Suppressor macrophage (primary cell): ENCODE measurements at regions not wholly inside any gene's neighbourhood (a gene's known extent, or its start where the extent isn't known, plus 50 kb on each side); places are given as distances from the start of the nearest gene placed in this dataset.
"Not testable (repeated sequence)": the region's sequence is repeated elsewhere in the genome, so short reads cannot be mapped to it uniquely, and the experiment has no call there.

Source experiments
- DNase-seq, 4 experiments: peaks; one replicate each; pipeline ENCODE4 v3.0.0-alpha.2; 2020 to 2022

GRCh38 chr6:66054967-66055366 is 347.9 kb upstream of the EYS start:
- no peak for DNase-seq

DNA sequence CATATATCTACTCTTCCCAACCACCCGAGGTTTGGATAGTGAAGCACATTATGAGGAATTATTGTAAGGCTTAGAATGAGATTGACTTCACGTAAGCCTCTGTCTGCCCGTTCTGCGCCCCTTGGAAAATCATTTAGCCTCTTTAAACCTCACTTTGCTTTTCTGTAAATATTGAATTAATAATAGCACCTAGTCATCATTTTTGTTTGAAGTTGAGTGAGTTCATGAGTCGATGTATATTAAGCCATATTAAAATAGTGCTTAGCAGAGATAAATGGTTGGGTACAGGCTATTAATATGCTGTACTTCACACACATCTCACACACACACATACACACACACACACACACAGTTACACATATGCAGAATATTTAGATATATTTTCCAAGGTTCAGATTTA is 344.8 kb upstream of the EYS start:
- no peak for DNase-seq

DNA sequence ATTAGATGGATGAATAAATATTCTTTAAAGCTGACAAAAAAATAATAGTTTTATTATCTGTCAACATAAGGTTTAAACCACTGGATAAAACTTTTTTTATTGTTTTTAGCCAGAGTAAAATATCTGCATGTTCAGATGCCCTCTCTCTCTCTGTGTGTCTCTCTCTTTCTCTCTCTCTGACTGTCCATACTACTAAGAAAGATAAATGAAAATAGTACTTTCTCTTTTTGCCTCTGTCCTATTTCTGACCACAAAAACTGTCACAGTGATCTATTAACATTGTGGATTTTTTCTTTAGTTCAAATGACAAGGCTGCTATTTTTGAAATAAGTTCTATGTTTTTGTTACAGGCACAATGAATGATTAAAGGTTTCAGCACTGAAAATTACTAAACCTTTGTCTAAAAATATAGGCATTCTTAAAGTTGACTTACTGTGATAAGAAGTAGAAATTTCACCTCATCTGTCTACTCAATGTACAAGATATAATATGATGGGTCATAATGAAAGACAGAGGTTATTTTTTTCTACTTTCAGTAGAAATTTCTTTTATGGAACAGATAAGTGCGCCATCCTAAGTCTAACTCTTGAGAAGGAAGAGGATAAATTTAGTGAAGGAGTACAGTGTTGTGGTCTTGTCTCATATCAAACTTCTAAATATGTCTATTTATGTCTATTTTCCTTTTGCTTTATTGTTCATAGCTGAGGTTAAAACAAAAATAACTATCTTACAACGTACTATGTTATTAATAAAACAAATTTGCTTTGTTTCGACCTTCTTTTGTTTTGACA is 341.9 kb upstream of the EYS start:
- no peak for DNase-seq

- no peak for DNase-seq
Observed at GRCh38 chr6:66032626-66033025, 325.6 kb upstream of the EYS start.

DNA sequence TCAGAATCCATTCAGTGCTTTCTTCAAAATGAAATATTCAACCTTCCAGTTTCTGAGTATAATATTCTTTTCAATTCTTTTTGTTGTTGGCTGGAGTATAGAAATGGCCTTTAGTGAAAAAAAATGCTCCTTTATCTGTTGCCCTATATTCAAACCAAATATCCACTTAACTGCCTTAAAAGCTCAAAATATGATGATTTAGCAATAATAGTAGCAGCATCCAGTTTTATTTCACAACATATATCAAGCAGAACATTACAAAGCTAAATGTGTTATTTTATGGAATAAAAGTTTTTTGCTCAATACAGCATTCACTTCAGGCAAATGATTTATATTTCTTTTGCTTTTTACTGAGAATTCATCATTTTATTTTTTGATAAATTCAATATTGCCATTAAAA is 322.4 kb upstream of the EYS start:
- DNase-seq = no peak

DNA sequence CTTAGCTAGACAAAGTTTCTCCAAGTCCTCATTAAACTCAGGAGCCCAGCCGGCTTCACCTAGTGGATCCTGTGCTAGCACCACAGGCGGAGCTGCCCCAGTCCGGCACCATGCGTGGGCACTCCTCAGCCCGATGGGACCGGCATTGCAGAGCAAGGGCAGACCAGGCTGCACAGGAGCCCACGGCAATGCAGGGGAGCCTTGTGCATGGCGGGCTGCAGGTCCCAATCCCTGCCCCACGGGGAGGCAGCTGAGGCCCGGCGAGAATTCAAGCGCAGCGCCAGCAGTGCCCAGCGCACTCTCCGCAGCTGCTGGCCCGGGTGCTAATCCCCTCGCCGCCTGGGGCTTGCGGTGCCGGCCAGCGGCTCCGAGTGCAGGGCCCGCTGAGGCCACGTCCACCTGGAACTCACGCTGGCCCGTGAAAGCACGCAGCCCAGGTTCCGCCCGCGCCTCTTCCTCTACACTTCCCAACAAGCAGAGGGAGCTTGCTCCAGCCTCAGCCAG is 292.3 kb upstream of the EYS start:
- DNase-seq = no peak

DNA sequence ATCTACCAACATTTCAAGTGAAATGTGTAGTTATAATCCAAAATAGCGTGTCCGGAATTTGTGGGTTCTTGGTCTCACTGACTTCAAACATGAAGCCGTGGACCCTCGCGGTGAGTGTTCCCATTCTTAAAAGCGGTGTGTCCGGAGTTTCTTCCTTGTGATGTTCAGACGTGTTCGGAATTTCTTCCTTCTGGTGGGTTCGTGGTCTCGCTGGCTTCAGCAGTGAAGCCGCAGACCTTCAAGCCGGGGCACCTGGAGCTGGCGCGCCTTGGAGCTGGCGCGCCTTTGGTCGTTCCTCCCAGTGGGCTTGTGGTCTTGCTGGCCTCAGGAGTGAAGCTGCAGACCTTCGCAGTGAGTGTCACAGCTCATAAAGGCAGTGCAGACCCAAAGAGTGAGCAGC is 291.5 kb upstream of the EYS start:
- DNase-seq = no peak

- DNase-seq = no peak
Observed at GRCh38 chr6:65997539-65997938, 290.5 kb upstream of the EYS start.

- DNase-seq = no peak
Observed at GRCh38 chr6:65996096-65996495, 289.1 kb upstream of the EYS start.

DNA sequence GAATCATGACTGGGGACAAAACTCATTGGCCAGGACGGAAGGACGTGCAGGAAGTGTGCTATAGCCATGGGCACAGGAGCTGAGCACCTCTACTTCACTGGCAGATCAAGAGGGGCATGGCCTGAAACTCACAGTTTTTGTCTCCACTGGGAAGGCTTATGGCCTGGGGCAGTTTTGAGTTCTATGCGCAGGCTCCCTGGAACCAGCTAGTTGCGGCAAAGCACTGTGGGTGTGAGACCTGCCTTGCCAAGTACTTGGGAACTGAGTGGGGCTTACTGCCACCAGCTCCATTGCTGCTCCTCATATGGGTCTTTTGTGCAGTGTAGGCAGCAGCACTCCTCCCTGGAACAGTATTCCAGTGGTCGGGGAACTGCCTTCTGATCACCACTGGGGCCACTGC is 282.6 kb upstream of the EYS start:
- no peak for DNase-seq

DNA sequence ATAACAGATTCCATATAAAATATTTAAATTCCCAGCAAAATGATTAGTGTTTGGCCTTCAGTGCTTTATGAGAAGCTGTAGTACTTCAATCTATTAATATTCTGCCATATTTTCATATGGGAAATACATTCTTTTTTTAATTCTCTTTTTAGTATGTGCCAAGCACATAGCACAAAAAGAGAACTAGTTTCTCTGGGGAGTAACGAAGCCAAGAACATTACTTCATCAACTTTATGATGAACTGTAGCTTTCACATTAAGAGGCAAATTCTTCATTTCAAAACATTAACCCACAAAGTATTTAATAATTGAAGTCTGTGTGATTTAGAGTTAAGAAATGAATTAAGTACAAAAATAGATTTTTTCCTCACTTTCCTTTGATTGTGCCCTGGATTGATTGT is 281.0 kb upstream of the EYS start:
- no peak for DNase-seq

- DNase-seq = no peak
Observed at GRCh38 chr6:65984089-65984488, 277.1 kb upstream of the EYS start.

GRCh38 chr6:65979120-65979519 is 272.1 kb upstream of the EYS start:
- no peak for DNase-seq

DNA sequence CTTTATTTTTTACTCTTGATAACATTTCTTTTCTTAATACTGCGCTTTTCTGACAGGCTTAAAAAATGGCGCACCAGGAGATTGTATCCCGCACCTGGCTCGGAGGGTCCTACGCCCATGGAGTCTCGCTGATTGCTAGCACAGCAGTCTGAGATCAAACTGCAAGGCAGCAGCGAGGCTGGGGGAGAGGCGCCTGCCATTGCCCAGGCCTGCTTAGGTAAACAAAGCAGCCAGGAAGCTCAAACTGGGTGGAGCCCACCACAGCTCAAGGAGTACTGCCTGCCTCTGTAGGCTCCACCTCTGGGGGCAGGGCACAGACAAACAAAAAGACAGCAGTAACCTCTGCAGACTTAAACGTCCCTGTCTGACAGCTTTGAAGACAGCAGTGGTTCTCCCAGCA is 264.2 kb upstream of the EYS start:
- not testable (repeated sequence) for DNase-seq

- DNase-seq = no peak
Observed at GRCh38 chr6:65964261-65964660, 257.2 kb upstream of the EYS start.

DNA sequence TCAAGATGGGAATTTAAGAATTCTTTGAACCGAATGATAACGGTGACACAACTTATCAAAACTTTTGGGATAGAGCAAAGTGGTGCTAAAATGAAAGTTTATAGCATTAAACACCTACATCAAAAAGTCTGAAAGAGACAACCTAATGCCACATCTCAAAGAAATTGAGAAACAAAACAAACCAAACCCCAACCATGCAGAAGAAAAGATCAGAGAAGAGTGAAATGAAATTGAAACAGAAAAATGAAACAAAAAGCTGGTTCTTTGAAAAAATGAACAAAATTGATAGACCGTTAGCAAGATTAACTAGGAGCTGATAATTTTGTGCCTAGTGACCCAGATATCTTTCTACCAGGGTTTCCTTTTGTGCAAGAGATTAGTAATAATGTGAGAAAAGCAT is 248.0 kb upstream of the EYS start:
- no peak for DNase-seq

DNA sequence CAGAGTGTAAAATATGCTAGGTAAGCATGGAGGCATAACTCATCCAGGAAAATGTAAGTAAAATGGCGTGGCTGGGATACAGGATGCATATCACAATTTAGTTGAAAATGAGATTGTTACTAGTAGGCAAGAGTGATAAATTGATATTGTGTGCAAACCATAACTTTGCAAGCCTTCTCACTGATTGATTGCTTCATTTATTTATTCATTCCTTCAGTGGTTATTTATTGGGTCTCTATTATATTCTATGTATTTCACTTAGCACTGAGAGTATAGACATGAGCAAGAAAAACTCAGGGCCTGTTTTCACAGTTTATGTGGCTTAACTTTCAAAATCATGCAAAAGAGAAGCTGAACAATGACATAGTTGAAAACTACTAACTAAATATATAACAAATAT is 241.0 kb upstream of the EYS start:
- no peak for DNase-seq

- no peak for DNase-seq
Observed at GRCh38 chr6:65943548-65943947, 236.5 kb upstream of the EYS start.

DNA sequence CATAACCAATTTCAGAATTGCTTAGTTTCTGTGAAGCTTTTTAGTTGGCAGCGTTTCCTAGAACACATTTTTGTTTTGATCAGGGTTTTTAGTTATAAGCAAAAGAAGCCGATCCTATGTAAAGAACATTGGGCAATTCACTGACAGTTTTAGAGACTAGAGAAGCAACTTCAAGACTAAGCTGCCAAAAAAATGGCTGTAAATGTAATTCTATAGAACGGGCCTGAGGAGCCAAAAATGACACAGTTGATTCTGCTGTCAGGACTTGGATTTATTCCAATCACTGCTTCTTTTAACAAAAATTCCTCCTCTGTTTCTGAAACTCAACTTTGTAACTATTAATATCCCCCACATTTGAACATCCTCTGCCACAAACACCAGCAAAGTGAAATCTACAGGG is 236.0 kb upstream of the EYS start:
- no peak for DNase-seq

DNA sequence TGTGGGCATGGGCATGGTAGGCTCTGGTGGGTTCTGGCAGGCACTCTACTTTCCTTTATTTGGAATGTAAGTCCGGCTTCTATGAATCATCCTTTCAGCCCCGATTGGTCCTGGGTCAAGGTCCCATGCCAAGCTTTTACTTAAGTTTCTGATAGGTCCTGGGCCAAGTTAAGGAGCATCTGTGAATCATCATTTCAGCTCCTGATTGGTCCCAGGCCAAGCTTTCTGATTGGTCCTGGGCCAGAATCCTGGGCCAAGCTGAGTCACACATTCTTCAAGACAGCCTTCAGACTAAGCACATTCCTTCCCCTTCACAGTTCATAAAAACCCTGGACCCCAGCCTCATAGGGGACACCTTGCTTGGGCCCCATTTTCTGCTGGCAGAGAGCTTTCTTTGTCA is 231.0 kb upstream of the EYS start:
- DNase-seq = no peak

DNA sequence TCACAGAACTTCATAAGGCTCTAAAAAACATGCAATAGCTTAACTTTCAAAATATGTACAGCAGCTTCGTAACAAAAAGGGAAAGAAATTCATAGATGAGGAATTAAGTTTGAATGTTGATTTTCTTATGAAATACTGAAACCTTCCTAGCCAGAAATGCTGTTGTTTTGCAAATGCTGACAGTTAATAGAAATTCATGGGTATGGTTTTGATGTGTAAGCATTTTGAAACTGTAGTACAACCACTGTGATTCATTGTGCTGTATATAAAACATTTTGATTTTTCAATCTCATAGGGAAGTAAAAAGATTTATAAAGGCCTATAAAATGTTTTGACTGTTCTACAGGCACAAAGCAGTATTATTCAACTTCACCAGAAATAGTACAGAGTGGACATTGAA is 228.4 kb upstream of the EYS start:
- no peak for DNase-seq

DNA sequence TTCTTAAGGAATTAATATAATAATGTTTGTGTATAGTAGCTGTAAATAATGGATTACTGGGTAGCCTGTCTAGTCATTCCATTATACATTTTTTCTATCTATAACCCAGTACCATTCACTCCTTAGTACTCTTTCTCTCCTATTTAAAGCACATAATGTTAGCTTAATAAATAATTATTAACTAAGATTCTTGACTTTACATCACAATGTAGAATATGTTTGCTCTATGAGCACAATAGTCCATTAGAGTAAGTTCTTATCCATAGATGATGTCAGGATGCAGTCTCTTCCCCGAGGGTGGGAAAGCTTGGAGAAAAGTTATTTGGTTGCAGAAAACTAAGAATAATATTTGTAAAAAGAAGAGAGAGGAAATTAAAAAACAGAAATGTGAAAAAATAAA is 226.4 kb upstream of the EYS start:
- no peak for DNase-seq

- no peak for DNase-seq
Observed at GRCh38 chr6:65927141-65927540, 220.1 kb upstream of the EYS start.

- no peak for DNase-seq
Observed at GRCh38 chr6:65924411-65924810, 217.4 kb upstream of the EYS start.

- no peak for DNase-seq
Observed at GRCh38 chr6:65922049-65922448, 215.0 kb upstream of the EYS start.
